CD4-positive, alpha-beta T cell treated with Interleukin-10 for 1 hour (primary cell): ENCODE measurements at regions not wholly inside any gene's neighbourhood (a gene's known extent, or its start where the extent isn't known, plus 50 kb on each side); places are given as distances from the start of the nearest gene placed in this dataset.
"Not testable (repeated sequence)": the region's sequence is repeated elsewhere in the genome, so short reads cannot be mapped to it uniquely, and the experiment has no call there.

Source experiments
- DNase-seq: peaks from one replicate; pipeline ENCODE4 v3.0.0-alpha.2; 2020

GRCh38 chr2:111545723-111546431 lies 338.1 kb downstream of the ANAPC1 start:
- not testable (repeated sequence) for DNase-seq

- not testable (repeated sequence) for DNase-seq
Observed at GRCh38 chr2:111546578-111546977, 337.4 kb downstream of the ANAPC1 start.

- DNase-seq, result not testable (repeated sequence)
Observed at GRCh38 chr2:111549174-111549573, 334.8 kb downstream of the ANAPC1 start.

GRCh38 chr2:111551428-111551827 lies 332.6 kb downstream of the ANAPC1 start:
- not testable (repeated sequence) for DNase-seq

- DNase-seq, result not testable (repeated sequence)
Observed at GRCh38 chr2:111552625-111553024, 331.4 kb downstream of the ANAPC1 start.

- not testable (repeated sequence) for DNase-seq
Observed at GRCh38 chr2:111559301-111559700, 324.7 kb downstream of the ANAPC1 start.

- not testable (repeated sequence) for DNase-seq
Observed at GRCh38 chr2:111559814-111560213, 324.2 kb downstream of the ANAPC1 start.

GRCh38 chr2:111566068-111566467 lies 317.9 kb downstream of the ANAPC1 start:
- DNase-seq, result not testable (repeated sequence)

GRCh38 chr2:111567233-111567632 lies 316.8 kb downstream of the ANAPC1 start:
- not testable (repeated sequence) for DNase-seq

GRCh38 chr2:111569356-111570199 lies 314.4 kb downstream of the ANAPC1 start:
- not testable (repeated sequence) for DNase-seq

- DNase-seq, result not testable (repeated sequence)
Observed at GRCh38 chr2:111570300-111571114, 313.5 kb downstream of the ANAPC1 start.

GRCh38 chr2:111574803-111575202 lies 309.2 kb downstream of the ANAPC1 start:
- DNase-seq, result not testable (repeated sequence)

GRCh38 chr2:111577154-111577885 lies 306.7 kb downstream of the ANAPC1 start:
- not testable (repeated sequence) for DNase-seq

GRCh38 chr2:111579500-111580134 lies 304.4 kb downstream of the ANAPC1 start:
- not testable (repeated sequence) for DNase-seq

GRCh38 chr2:111580616-111581015 lies 303.4 kb downstream of the ANAPC1 start:
- not testable (repeated sequence) for DNase-seq

GRCh38 chr2:111582090-111582489 lies 301.9 kb downstream of the ANAPC1 start:
- DNase-seq, result not testable (repeated sequence)

- DNase-seq, result not testable (repeated sequence)
Observed at GRCh38 chr2:111583480-111583879, 300.5 kb downstream of the ANAPC1 start.

- DNase-seq, result not testable (repeated sequence)
Observed at GRCh38 chr2:111584540-111584939, 299.5 kb downstream of the ANAPC1 start.

GRCh38 chr2:111584950-111585349 lies 299.0 kb downstream of the ANAPC1 start:
- DNase-seq, result not testable (repeated sequence)

GRCh38 chr2:111586014-111586413 lies 298.0 kb downstream of the ANAPC1 start:
- DNase-seq, result not testable (repeated sequence)

- not testable (repeated sequence) for DNase-seq
Observed at GRCh38 chr2:111595072-111595471, 288.9 kb downstream of the ANAPC1 start.
